GM21825 (cell line): ENCODE measurements at regions not wholly inside any gene's neighbourhood (a gene's known extent, or its start where the extent isn't known, plus 50 kb on each side); places are given as distances from the start of the nearest gene placed in this dataset.
"Not testable (repeated sequence)": the region's sequence is repeated elsewhere in the genome, so short reads cannot be mapped to it uniquely, and the experiment has no call there.

Experiments
- ATAC-seq: cut with Tn5 transposase; IDR thresholded peaks from one replicate; pipeline ENCODE4 v1.9.1; 2021; ENCODE audit warnings: mild to moderate bottlenecking, moderate library complexity; ENCODE audit not compliant: unreplicated experiment

GRCh38 chr7:15143936-15144335 lies 241.4 kb upstream of the DGKB start:
- ATAC-seq = no peak

- ATAC-seq = no peak
Measured at GRCh38 chr7:15143121-15143520, 240.6 kb upstream of the DGKB start.

DNA sequence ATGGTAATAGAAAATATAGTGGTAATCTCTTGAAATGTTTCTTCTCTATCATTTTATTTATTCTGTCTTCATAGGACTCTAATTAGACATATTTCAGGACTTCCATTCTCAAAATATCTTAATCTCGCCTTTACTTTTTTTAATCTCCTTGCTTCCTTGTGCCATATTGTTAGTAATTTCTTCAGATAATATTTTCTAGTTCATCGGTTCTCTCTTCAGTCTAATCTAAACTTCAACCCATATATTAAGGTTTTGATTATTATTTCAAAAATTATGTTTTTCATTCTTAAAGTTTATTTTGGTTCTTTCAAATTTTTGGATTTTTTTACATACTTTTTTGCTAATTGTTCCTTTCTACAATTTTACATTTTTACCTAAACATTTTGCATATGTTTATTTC lies 237.9 kb upstream of the DGKB start:
- ATAC-seq = no peak

GRCh38 chr7:15131661-15132060 lies 229.1 kb upstream of the DGKB start:
- ATAC-seq = no peak

DNA sequence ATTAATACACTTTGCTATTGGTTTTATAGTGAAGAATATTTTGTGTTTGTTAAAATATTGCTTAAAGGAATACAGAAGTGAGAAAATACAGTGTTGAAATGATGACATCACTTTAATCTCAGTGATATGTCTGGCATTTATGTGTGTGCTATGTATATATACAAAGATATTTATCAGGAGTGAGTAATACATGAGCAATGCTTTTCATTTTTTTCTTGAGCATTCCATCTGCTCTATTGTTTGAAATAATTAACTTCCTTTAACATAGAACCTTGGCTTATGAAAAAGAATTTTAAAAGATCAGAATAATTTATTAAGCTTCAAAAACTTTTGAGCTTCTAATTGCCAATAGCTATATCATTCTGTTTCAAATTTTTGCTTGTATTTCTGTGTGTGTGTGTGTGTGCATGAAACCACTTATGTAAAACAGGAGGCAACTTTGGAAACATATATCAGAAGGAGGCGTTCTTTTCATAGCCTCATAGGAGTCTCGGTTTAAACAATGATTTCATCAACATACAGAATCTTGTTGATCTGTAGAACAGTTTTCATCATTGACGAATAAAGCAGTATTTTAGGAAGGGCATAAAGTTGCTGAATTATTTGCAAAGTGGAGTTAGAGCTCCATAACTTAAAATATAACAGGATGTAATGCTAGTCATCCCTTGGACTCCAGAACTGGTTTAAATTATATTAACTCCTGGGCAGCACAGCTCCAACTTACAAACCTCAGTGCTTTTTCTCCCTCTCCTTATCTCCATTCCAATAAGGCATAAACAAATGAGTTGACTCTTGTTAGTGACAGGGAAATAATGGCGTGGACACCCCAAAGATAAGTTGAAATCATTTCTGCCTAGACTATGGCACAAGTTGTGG lies 228.4 kb upstream of the DGKB start:
- no peak for ATAC-seq

DNA sequence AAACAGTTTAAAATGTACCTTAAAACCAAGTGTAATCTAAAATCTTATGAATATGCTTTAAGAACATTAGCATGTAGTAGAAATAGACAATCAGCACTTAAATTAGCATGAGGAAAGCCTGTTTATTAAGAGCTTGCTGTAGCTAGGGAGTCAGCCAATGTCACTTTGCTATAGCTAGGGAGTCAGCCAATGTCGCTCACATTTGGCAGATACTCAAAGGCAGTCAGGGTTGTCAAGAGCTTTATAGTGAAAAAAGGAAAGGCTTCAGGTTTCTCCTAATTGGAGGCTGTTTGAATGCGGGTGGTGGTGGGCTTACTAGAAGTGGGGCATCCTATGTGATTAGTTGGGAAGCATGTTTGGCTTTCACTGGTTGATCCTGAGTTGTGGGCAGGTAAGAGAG lies 226.2 kb upstream of the DGKB start:
- no peak for ATAC-seq

GRCh38 chr7:15126653-15127052 lies 224.1 kb upstream of the DGKB start:
- not testable (repeated sequence) for ATAC-seq

- ATAC-seq = no peak
Measured at GRCh38 chr7:15123901-15124300, 221.3 kb upstream of the DGKB start.

DNA sequence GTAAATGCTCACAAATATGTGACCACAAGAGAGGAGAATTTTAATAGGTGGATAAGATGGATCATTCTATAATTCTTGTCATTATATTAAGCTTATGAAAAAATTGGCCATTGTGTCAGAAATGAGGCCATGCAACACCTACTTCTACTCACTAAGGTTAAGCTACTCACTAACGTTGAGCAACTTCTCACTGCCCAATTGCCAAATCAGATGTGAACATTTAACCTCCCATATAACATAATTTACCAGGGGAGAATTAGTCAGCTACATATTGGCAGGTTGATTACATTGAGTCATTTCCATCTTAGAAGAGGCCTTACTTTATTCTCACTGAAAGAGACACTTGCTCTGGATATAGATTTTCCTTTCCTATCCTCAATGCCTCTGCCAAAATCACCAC lies 211.2 kb upstream of the DGKB start:
- ATAC-seq = no peak

DNA sequence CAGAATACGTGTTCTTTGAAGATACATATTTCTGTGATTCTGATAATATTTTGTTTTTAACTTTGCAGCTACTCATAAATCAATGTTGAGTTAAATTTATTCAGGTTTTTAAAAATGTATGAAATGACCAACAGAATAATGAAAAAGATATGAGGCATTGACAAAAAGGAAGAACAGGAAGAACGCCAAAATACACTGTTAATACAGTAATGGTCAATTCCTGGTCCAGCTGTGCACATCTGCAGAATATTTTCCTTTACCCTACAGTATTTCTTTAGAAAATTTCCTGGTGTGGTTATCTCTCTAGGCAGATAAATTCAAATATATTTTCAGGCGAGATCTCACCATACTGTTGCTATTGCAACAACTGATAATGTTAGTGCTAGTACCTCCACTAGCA lies 203.2 kb upstream of the DGKB start:
- ATAC-seq = no peak

DNA sequence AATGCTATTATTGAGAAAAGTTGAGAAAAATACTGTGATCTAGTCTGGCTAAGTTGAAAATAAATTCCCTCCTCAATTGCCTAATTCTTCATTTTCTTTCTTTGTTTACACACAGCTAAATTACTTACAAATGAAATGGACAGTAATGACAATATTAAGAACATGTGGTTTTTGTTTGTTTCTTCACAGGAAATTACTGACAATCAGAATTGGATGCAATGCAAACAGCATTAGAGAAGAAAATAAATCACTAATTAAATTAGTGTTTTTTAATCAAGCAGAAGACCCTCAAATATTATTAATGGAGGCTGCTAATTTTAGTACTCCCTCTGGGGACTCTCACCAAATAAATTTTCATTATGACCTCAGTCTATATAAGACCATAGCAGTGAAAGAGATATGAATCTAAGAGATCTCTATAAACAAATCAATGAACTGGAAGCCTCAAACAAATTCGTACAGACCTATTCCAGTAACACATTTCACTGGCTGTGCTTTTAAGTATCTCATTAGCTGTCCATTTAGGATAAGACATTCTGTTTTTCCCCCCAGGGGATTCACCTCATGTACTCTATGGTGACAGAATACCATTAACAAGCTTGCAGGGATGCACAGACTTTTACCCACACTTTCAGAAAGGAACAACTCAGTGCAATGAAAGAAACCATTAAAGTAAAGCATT lies 202.0 kb upstream of the DGKB start:
- no peak for ATAC-seq

- no peak for ATAC-seq
Measured at GRCh38 chr7:15099074-15099473, 196.5 kb upstream of the DGKB start.

GRCh38 chr7:15096853-15097252 lies 194.3 kb upstream of the DGKB start:
- no peak for ATAC-seq

GRCh38 chr7:15094989-15095388 lies 192.4 kb upstream of the DGKB start:
- ATAC-seq = no peak

GRCh38 chr7:15087771-15088170 lies 185.2 kb upstream of the DGKB start:
- no peak for ATAC-seq

- no peak for ATAC-seq
Measured at GRCh38 chr7:15086862-15087261, 184.3 kb upstream of the DGKB start.

DNA sequence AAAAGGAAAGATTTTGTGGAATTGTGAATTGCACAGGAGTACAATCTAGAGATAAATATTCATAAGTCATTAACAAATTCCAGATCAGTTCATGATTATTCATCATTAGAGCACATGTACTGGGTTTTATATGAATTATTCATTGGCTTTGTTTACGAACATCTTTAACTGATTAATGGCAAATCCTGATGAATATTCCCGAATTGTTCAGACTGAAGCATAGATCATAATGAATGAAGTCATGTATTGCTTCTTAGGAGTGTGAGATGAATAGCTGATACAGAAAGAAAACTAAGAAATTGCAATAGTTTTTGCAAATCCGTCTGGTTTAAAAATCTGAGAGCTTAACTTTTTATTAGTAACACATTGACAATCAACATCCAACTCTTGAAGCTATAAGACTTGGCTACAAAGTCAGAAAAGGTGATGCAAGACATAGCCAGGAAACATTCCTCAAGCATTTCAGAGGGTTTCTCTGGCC lies 183.6 kb upstream of the DGKB start:
- ATAC-seq = no peak

GRCh38 chr7:15085366-15085765 lies 182.8 kb upstream of the DGKB start:
- ATAC-seq = no peak

- no peak for ATAC-seq
Measured at GRCh38 chr7:15084368-15084767, 181.8 kb upstream of the DGKB start.

- no peak for ATAC-seq
Measured at GRCh38 chr7:15081891-15082290, 179.3 kb upstream of the DGKB start.

GRCh38 chr7:15073301-15073700 lies 170.8 kb upstream of the DGKB start:
- no peak for ATAC-seq

DNA sequence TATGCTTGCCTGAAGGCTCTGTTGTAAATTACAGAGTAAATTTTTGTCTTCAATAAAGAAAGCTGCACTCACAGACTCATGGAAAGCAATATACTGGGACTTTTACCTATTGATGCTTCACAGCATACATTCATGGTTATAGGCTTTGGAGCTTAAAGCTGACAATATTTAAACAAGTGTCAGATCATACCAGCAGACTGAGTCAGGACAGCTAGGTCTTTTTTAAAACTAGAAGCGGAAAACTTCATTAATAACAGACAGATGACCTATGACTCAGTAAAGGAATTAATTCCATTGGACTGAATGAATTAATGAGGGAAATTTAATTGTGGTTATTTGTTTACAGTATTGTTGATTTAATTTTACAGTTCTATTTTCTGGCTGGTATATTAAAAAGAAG lies 165.8 kb upstream of the DGKB start:
- no peak for ATAC-seq
